ENCODE measurements at regions not wholly inside any gene's neighbourhood (a gene's known extent, or its start where the extent isn't known, plus 50 kb on each side); places are given as distances from the start of the nearest gene placed in this dataset.
"Not testable (repeated sequence)": the region's sequence is repeated elsewhere in the genome, so short reads cannot be mapped to it uniquely, and the experiment has no call there.

- H3K9ac ChIP-seq (ENCODE audit: low read length); H3K9me3 ChIP-seq (ENCODE audit: control extremely low read depth in 1 of 3, control insufficient read depth in 2 of 3, insufficient read depth in 1 of 3, low read length in 2 of 3); intact Hi-C loops (cut with micrococcal nuclease); H3K4me1 ChIP-seq (ENCODE audit: control insufficient read depth in 2 of 2, insufficient read depth in 2 of 2, low read length in 2 of 2); H2AFZ ChIP-seq (ENCODE audit: insufficient read depth, low read depth, low read length, poor library complexity, severe bottlenecking); H3K4me1 Mint-ChIP-seq; ATAC-seq (ENCODE audit: low read depth); H3K4me3 Mint-ChIP-seq; H3K27ac Mint-ChIP-seq; H3K4me3 ChIP-seq (ENCODE audit: control extremely low read depth in 1 of 5, extremely low read depth in 1 of 5, insufficient read depth in 1 of 5, low read depth in 2 of 5, low read length in 4 of 5); H3K4me2 ChIP-seq (replicated peaks; ENCODE audit: low read depth, low read length, poor library complexity, severe bottlenecking); CTCF ChIA-PET; H3K27ac ChIP-seq (ENCODE audit: low read length in 2 of 2); H3K27me3 ChIP-seq (replicated peaks in 1 of 4; ENCODE audit: control extremely low read depth in 1 of 4, control insufficient read depth in 3 of 4, insufficient read depth in 4 of 4, low read length in 3 of 4); H3K9me3 Mint-ChIP-seq (ENCODE audit: insufficient read depth); H3K36me3 ChIP-seq (replicated peaks in 1 of 2; ENCODE audit: control extremely low read depth in 1 of 2, control insufficient read depth in 1 of 2, extremely low read depth in 1 of 2, insufficient read depth in 2 of 2, low read length in 1 of 2); DNase-seq; H4K20me1 ChIP-seq (ENCODE audit: control insufficient read depth, insufficient read depth, low read length, poor library complexity, severe bottlenecking); POLR2A ChIA-PET; H3K79me2 ChIP-seq (ENCODE audit: control insufficient read depth, insufficient read depth, low read length); H3K27me3 Mint-ChIP-seq: not testable (repeated sequence)
- 100% methylated on average over 4 of the region's 7 CpGs for WGBS (ENCODE audit: insufficient coverage)
These were observed 291.9 kb downstream of the PDCD6IP start for GRCh38 chr3:34090379-34090778.

- no peak overlapping the region for H3K27ac Mint-ChIP-seq
- H3K9me3 Mint-ChIP-seq (ENCODE audit: insufficient read depth), result peaks cover 2% of the 10 kb centered on the region
- no peaks in the 10 kb centered on the region for H3K36me3 ChIP-seq (replicated peaks in 1 of 2; ENCODE audit: control extremely low read depth in 1 of 2, control insufficient read depth in 1 of 2, extremely low read depth in 1 of 2, insufficient read depth in 2 of 2, low read length in 1 of 2)
- no peak for DNase-seq
- no peaks in the 10 kb centered on the region for H3K4me1 ChIP-seq (ENCODE audit: control insufficient read depth in 2 of 2, insufficient read depth in 2 of 2, low read length in 2 of 2)
- H3K4me1 Mint-ChIP-seq, result no peaks in the 10 kb centered on the region
- no peaks in the 10 kb centered on the region for H4K20me1 ChIP-seq (ENCODE audit: control insufficient read depth, insufficient read depth, low read length, poor library complexity, severe bottlenecking)
- no peak overlapping the region for H3K27ac ChIP-seq (ENCODE audit: low read length in 2 of 2)
- no peak overlapping the region for H3K4me2 ChIP-seq (replicated peaks; ENCODE audit: low read depth, low read length, poor library complexity, severe bottlenecking)
- H2AFZ ChIP-seq (ENCODE audit: insufficient read depth, low read depth, low read length, poor library complexity, severe bottlenecking), result no peak overlapping the region
- H3K9me3 ChIP-seq (ENCODE audit: control extremely low read depth in 1 of 3, control insufficient read depth in 2 of 3, insufficient read depth in 1 of 3, low read length in 2 of 3), result no peaks in the 10 kb centered on the region
- H3K27me3 Mint-ChIP-seq, result peaks cover 5% of the 10 kb centered on the region
- no peak for ATAC-seq (ENCODE audit: low read depth)
- no peaks in the 10 kb centered on the region for H3K27me3 ChIP-seq (replicated peaks in 1 of 4; ENCODE audit: control extremely low read depth in 1 of 4, control insufficient read depth in 3 of 4, insufficient read depth in 4 of 4, low read length in 3 of 4)
- ChIA-PET POLR2A (no interaction called here), CTCF (no interaction called here)
- H3K79me2 ChIP-seq (ENCODE audit: control insufficient read depth, insufficient read depth, low read length), result no peaks in the 10 kb centered on the region
- H3K4me3 ChIP-seq (ENCODE audit: control extremely low read depth in 1 of 5, extremely low read depth in 1 of 5, insufficient read depth in 1 of 5, low read depth in 2 of 5, low read length in 4 of 5), result no peak overlapping the region
- no peak overlapping the region for H3K4me3 Mint-ChIP-seq
- TF ChIP-seq EZH2 (IDR thresholded peaks at IDR 0.05; ENCODE audit: borderline replicate concordance, insufficient read depth, low read depth, low read length, poor library complexity, severe bottlenecking) (no peak), CTCF (IDR thresholded peaks at IDR 0.05) (no peak)
- H3K9ac ChIP-seq (ENCODE audit: low read length), result no peak overlapping the region
- 81% methylated on average over 3 of the region's 4 CpGs for WGBS (ENCODE audit: insufficient coverage)
- intact Hi-C loops (cut with micrococcal nuclease), result no loop called here
These were observed 292.4 kb downstream of the PDCD6IP start for GRCh38 chr3:34090876-34091275.

- H4K20me1 ChIP-seq (ENCODE audit: control insufficient read depth, insufficient read depth, low read length, poor library complexity, severe bottlenecking); CTCF ChIA-PET; H3K4me1 ChIP-seq (ENCODE audit: control insufficient read depth in 2 of 2, insufficient read depth in 2 of 2, low read length in 2 of 2); H3K27ac ChIP-seq (ENCODE audit: low read length in 2 of 2); H3K4me2 ChIP-seq (replicated peaks; ENCODE audit: low read depth, low read length, poor library complexity, severe bottlenecking); H3K27me3 ChIP-seq (replicated peaks in 1 of 4; ENCODE audit: control extremely low read depth in 1 of 4, control insufficient read depth in 3 of 4, insufficient read depth in 4 of 4, low read length in 3 of 4); DNase-seq; ATAC-seq (ENCODE audit: low read depth); intact Hi-C loops (cut with micrococcal nuclease); H3K4me3 ChIP-seq (ENCODE audit: control extremely low read depth in 1 of 5, extremely low read depth in 1 of 5, insufficient read depth in 1 of 5, low read depth in 2 of 5, low read length in 4 of 5); H2AFZ ChIP-seq (ENCODE audit: insufficient read depth, low read depth, low read length, poor library complexity, severe bottlenecking); H3K4me3 Mint-ChIP-seq; H3K9me3 Mint-ChIP-seq (ENCODE audit: insufficient read depth); H3K36me3 ChIP-seq (replicated peaks in 1 of 2; ENCODE audit: control extremely low read depth in 1 of 2, control insufficient read depth in 1 of 2, extremely low read depth in 1 of 2, insufficient read depth in 2 of 2, low read length in 1 of 2); POLR2A ChIA-PET; H3K27ac Mint-ChIP-seq; H3K9me3 ChIP-seq (ENCODE audit: control extremely low read depth in 1 of 3, control insufficient read depth in 2 of 3, insufficient read depth in 1 of 3, low read length in 2 of 3); H3K79me2 ChIP-seq (ENCODE audit: control insufficient read depth, insufficient read depth, low read length); H3K27me3 Mint-ChIP-seq; H3K4me1 Mint-ChIP-seq; H3K9ac ChIP-seq (ENCODE audit: low read length): not testable (repeated sequence)
- 95% methylated on average over 9 of the region's 9 CpGs for WGBS (ENCODE audit: insufficient coverage)
These were observed 295.9 kb downstream of the PDCD6IP start for GRCh38 chr3:34094280-34094679.
